ENCODE measurements at regions not wholly inside any gene's neighbourhood (a gene's known extent, or its start where the extent isn't known, plus 50 kb on each side); places are given as distances from the start of the nearest gene placed in this dataset.

DNA sequence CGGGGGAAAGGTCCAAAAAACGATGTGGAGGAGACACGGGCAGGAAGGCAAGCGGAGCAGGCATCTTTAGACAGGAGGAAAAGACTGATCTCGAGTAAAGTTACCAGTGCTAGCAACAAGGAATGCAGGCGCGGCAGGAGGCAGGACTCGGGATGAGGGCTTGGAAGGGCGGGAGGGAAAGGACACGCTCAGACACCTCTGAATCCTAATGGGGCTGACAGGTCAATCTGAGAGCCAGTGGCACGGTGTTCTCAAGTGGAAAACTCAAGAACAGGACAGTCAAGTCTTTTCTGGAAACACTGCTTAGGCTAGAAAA lies 155.3 kb upstream of the COBL start:
- TF ChIP-seq, protein P1, sequence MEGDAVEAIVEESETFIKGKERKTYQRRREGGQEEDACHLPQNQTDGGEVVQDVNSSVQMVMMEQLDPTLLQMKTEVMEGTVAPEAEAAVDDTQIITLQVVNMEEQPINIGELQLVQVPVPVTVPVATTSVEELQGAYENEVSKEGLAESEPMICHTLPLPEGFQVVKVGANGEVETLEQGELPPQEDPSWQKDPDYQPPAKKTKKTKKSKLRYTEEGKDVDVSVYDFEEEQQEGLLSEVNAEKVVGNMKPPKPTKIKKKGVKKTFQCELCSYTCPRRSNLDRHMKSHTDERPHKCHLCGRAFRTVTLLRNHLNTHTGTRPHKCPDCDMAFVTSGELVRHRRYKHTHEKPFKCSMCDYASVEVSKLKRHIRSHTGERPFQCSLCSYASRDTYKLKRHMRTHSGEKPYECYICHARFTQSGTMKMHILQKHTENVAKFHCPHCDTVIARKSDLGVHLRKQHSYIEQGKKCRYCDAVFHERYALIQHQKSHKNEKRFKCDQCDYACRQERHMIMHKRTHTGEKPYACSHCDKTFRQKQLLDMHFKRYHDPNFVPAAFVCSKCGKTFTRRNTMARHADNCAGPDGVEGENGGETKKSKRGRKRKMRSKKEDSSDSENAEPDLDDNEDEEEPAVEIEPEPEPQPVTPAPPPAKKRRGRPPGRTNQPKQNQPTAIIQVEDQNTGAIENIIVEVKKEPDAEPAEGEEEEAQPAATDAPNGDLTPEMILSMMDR (IDR thresholded peaks at IDR 0.05), result no peak
- no peak for TF ChIP-seq POLR2A (IDR thresholded peaks at IDR 0.05)

Data from right lobe of liver (tissue), 4 donors.